ENCODE measurements at regions not wholly inside any gene's neighbourhood (a gene's known extent, or its start where the extent isn't known, plus 50 kb on each side); places are given as distances from the start of the nearest gene placed in this dataset.
"Not testable (repeated sequence)": the region's sequence is repeated elsewhere in the genome, so short reads cannot be mapped to it uniquely, and the experiment has no call there.

GRCh38 chr18:66013969-66014368 lies 263.2 kb downstream of the CDH7 start:
- no peak for DNase-seq (ENCODE audit: low read depth in 3 of 3, low spot score in 2 of 3)

- DNase-seq (ENCODE audit: low read depth in 3 of 3, low spot score in 2 of 3), result no peak
Measured at GRCh38 chr18:66011916-66012315, 261.1 kb downstream of the CDH7 start.

- DNase-seq (ENCODE audit: low read depth in 3 of 3, low spot score in 2 of 3), result no peak
Measured at GRCh38 chr18:66005831-66006588, 255.2 kb downstream of the CDH7 start.

DNA sequence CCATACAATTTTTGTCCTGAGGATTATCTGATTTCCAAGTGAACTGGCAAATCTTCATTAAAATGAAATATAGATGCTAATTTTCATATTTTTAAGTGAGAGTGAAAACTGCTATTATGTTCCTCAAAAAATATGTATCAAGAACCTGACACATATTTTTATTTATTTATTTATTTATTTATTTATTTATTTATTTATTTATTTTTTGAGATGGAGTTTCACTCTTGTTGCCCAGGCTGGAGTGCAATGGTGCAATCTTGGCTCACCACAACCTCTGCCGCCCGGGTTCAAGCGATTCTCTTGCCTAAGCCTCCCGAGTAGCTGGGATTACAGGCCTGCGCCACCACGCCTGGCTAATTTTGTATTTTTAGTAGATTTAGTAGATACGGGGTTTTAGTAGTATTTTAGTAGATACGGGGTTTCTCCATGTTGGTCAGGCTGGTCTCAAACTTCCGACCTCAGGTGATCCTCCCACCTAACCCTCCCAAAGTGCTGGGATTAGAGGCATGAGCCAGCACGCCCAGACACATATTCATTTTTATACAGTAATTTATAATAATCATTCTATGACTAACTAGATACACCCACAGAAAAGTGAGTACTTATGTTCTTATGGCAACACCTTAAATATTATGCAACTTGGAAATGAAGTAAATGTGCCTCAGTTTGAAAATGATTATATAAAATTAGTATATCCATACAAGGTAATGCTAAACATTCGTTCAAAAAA lies 248.3 kb downstream of the CDH7 start:
- not testable (repeated sequence) for DNase-seq (ENCODE audit: low read depth in 3 of 3, low spot score in 2 of 3)

GRCh38 chr18:65995206-65995605 lies 244.4 kb downstream of the CDH7 start:
- DNase-seq (ENCODE audit: low read depth in 3 of 3, low spot score in 2 of 3), result no peak

DNA sequence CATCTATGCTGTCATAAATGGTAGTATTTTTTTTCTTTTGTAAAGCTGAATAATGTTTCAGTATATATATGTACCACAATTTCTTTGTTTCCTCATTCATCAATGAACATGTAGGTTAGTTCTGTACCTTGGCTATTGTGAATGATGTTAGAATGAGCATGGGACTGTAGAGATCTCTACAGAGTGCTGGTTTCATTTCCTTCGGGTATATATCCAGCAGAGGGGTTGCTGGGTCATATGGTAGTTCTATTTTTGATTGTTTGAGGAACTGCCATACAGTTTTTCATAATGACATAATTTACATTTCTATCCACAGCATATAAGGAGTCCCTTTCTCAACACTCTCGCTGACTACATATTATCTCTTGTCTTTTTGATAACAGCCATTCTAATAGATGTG lies 243.5 kb downstream of the CDH7 start:
- no peak for DNase-seq (ENCODE audit: low read depth in 3 of 3, low spot score in 2 of 3)

DNA sequence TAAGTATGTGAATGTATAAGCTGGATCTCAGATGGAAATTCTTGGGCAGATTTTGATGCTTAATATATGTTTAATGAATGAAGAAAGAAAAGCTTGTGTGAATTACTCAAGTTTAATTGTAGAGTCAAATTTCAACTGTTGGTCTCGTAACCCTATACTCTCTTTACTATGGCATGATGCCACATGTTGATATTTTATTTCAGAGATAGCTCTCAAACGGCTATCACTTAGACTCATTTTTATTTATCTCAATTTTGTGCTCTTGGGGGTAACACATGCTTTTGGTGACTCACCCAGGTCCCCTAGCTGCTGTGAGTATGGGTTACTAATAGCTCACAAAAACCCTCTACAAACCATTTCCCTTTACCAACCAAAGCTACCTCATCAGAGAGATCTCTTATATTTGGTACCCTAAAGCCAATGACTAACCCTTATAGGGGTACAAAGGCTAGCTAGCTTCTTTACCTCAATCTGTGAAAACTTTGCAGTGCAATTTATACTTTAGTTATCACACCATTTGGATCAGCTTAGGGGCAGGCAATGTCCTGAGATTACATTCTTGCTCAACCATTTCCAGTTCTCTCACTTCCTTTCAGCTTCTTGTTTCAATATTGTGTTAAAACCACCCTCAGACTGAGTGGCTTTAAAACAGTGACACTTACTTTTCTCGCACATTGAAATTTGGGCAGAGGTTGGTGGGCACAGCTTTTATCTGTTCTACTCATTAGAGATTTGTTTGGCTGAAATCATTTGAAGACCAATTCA lies 240.3 kb downstream of the CDH7 start:
- DNase-seq (ENCODE audit: low read depth in 3 of 3, low spot score in 2 of 3), result no peak

- no peak for DNase-seq (ENCODE audit: low read depth in 3 of 3, low spot score in 2 of 3)
Measured at GRCh38 chr18:65990174-65990690, 239.4 kb downstream of the CDH7 start.

DNA sequence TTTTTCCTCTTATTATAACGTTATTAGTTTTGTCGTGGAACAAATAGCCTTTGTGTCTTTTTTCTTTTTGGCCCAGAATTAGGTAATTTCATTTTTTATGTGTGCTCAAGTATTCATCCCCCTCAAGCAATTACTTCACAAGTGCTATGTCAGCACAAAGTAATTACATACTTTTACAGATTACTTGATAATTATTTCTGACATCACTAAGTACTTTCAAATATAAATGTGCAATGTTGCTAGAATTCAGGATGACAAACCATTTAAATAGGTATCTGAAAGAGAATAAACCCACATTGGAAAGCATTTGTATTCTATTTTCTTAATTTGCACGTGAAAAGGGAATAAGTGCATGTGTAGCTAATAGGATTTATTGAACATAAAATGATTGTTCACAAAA lies 238.2 kb downstream of the CDH7 start:
- DNase-seq (ENCODE audit: low read depth in 3 of 3, low spot score in 2 of 3), result no peak

DNA sequence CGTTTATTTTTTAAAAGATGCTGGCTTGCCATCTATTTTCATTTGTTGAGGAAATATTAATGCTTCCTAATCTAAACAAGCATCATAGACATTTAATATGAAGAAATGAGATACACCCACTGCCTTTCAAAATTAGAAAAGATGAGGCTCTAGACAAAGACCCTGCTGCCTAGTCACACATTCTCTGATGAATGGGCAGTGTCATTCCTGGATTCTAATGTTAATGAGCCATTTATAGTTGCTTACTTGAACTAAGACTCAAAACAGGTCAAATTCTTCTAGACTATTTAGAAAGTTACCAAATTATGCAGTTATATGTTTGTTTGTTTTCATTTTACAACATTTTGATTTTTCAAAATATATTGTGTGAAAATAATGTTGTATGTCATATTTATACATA lies 237.6 kb downstream of the CDH7 start:
- no peak for DNase-seq (ENCODE audit: low read depth in 3 of 3, low spot score in 2 of 3)

GRCh38 chr18:65983750-65984149 lies 232.9 kb downstream of the CDH7 start:
- no peak for DNase-seq (ENCODE audit: low read depth in 3 of 3, low spot score in 2 of 3)

DNA sequence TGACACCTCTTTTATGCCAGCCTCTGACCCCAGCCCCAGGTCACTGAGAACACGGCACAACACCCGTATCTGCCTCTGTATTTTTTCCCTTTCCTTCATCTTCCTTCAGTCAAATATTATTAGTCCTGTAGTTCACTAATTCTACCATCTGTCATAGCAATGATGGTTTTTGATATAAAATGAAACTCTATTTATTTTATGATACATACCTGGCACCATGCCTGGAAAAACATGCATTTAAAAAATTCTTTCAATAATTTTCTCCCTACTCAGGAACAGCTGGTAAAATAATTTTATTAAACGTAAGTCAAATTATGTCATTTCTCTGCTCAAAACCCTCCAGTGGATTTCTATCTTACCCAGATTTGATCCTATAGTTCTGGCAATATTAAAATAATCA lies 224.7 kb downstream of the CDH7 start:
- DNase-seq (ENCODE audit: low read depth in 3 of 3, low spot score in 2 of 3), result no peak

DNA sequence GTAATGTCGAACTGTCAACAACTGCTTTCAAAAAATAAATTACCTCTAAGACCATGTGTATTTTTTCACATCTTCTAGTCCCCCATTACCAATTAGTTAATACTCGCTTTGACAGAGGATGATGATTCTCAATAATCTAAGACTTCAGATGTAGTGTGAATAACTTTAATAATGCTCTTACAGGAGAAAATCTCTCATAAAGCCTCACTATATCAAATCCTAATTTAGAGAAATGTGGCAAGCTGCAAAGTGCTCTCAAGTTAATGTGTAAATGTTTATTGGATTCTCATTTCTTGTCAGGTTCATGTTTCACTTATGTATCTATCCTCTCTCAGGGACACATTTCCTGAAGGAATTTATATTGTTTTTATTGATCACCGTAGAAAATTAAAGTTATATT lies 223.9 kb downstream of the CDH7 start:
- DNase-seq (ENCODE audit: low read depth in 3 of 3, low spot score in 2 of 3), result no peak

- DNase-seq (ENCODE audit: low read depth in 3 of 3, low spot score in 2 of 3), result no peak
Measured at GRCh38 chr18:65968239-65969004, 217.6 kb downstream of the CDH7 start.

DNA sequence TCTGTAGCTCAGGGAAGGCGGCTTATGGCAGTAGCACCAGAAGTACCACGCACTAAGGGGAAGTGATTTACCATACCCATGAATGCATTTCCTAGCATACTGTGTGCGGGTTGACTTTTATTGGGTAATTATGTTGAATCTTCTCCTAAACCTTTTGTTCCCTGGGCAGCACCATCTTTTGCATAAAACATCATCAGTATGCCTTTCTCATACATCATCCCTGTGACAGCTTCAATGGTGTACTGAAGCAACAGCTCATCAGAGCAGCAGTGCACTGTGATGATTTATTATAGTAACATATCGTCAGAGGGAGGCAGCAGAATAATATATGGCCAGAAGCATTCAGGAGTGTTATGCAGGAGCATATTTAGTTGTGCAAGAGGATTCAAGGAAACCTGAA lies 204.9 kb downstream of the CDH7 start:
- no peak for DNase-seq (ENCODE audit: low read depth in 3 of 3, low spot score in 2 of 3)

DNA sequence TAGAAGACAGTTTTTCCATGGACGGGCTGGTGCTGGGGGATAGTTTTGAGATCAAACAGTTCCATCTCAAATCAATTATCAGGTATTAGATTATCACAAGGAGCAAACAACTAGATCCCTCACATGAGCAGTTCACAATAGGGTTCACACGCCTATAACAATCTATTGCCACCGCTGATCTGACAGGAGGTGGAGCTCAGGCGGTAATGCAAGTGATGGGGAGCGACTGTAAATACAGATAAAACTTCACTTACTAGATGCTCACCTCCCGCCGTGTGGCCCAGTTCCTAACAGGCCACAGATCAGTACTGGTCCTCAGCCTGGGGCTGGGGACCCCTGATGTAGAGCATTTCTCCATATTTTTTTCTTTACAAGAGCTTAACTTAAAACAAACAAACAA lies 203.6 kb downstream of the CDH7 start:
- DNase-seq (ENCODE audit: low read depth in 3 of 3, low spot score in 2 of 3), result no peak

DNA sequence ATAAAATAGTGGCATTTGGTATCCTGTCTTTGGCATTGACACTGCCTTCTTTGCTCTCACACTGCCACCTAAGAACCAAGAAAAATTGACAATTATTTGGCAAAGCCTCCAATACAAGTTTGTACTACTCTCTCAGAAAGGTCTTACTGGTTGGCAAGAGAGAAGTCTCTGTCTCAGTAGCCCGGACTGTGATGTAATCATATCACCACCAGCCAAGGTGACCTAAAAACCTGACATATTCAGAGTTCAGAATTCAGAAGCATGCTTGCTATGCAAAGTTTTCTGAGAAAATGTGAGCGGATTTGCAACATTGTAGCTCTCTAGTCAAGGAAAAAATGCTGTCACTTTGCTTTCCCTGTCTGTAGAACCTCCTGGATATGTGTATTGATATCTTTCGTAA lies 196.0 kb downstream of the CDH7 start:
- DNase-seq (ENCODE audit: low read depth in 3 of 3, low spot score in 2 of 3), result no peak

GRCh38 chr18:65943268-65943667 lies 192.5 kb downstream of the CDH7 start:
- DNase-seq (ENCODE audit: low read depth in 3 of 3, low spot score in 2 of 3), result no peak

- no peak for DNase-seq (ENCODE audit: low read depth in 3 of 3, low spot score in 2 of 3)
Measured at GRCh38 chr18:65942854-65943253, 192.0 kb downstream of the CDH7 start.

DNA sequence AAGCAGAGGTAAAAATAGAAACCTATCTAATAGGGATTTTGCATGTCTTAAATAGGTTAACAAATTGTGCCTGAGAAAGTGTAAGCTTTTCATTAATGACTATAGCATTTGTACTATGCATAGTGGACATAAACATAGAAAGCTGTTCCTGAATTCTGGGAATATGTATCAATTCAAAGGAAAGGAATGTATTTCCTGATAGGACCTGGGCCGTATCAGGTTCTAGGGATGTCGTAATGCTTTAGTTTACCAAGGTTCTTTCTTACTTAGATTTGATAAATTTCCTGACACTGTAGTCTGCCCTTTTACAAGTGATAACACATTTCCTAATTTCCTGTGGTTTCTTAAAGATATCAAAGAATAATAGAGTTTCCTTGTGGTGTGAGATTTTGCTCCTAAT lies 191.3 kb downstream of the CDH7 start:
- no peak for DNase-seq (ENCODE audit: low read depth in 3 of 3, low spot score in 2 of 3)

DNA sequence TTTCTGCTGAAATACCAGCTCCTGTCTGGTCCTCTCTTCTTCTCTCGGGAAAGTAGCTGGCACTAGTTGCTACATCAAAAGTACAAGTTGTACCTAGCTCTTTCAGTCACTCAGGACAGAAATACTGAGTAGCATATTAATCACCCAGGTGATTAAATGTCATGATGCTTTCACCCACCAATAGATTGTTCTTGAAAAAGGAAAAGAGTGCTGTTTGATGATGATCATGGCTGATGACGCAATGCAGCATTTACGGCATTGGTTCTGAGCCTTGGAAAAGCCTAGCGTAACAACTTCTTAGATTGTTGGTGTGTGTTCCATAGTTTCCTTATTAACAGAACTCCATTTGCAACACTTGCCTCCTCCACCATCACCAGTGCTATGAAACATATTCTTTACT lies 190.7 kb downstream of the CDH7 start:
- DNase-seq (ENCODE audit: low read depth in 3 of 3, low spot score in 2 of 3), result no peak

All from right renal cortex interstitium (tissue), 3 donors.